Fibroblast of skin of abdomen (primary cell): ENCODE measurements at regions not wholly inside any gene's neighbourhood (a gene's known extent, or its start where the extent isn't known, plus 50 kb on each side); places are given as distances from the start of the nearest gene placed in this dataset.
"Not testable (repeated sequence)": the region's sequence is repeated elsewhere in the genome, so short reads cannot be mapped to it uniquely, and the experiment has no call there.

Source experiments
- DNase-seq: peaks from one replicate; pipeline ENCODE4 v3.0.0-alpha.2; 2013

- DNase-seq = no peak
Measured at GRCh38 chr18:38693104-38693503, 1127.5 kb upstream of the CELF4 start.

- DNase-seq = no peak
Measured at GRCh38 chr18:38690626-38691025, 1125.0 kb upstream of the CELF4 start.

- no peak for DNase-seq
Measured at GRCh38 chr18:38688416-38688815, 1122.8 kb upstream of the CELF4 start.

GRCh38 chr18:38670486-38670885 lies 1104.9 kb upstream of the CELF4 start:
- DNase-seq = no peak

GRCh38 chr18:38664929-38665328 lies 1099.3 kb upstream of the CELF4 start:
- no peak for DNase-seq

GRCh38 chr18:38663682-38664081 lies 1098.1 kb upstream of the CELF4 start:
- DNase-seq = no peak

- no peak for DNase-seq
Measured at GRCh38 chr18:38663270-38663669, 1097.7 kb upstream of the CELF4 start.

- DNase-seq = peak; percentile 4
Measured at GRCh38 chr18:38654946-38655345, 1089.3 kb upstream of the CELF4 start.

GRCh38 chr18:38651736-38652135 lies 1086.1 kb upstream of the CELF4 start:
- no peak for DNase-seq

GRCh38 chr18:38648179-38648578 lies 1082.6 kb upstream of the CELF4 start:
- no peak for DNase-seq

GRCh38 chr18:38646296-38646695 lies 1080.7 kb upstream of the CELF4 start:
- no peak for DNase-seq

GRCh38 chr18:38644875-38645641 lies 1079.5 kb upstream of the CELF4 start:
- DNase-seq = no peak

- no peak for DNase-seq
Measured at GRCh38 chr18:38642711-38643110, 1077.1 kb upstream of the CELF4 start.

GRCh38 chr18:38639700-38640099 lies 1074.1 kb upstream of the CELF4 start:
- DNase-seq = not testable (repeated sequence)

- DNase-seq = no peak
Measured at GRCh38 chr18:38635709-38636430, 1070.3 kb upstream of the CELF4 start.

GRCh38 chr18:38634117-38634516 lies 1068.5 kb upstream of the CELF4 start:
- no peak for DNase-seq

GRCh38 chr18:38633333-38633732 lies 1067.7 kb upstream of the CELF4 start:
- DNase-seq = no peak

- DNase-seq = no peak
Measured at GRCh38 chr18:38619129-38619528, 1053.5 kb upstream of the CELF4 start.

GRCh38 chr18:38616306-38616705 lies 1050.7 kb upstream of the CELF4 start:
- DNase-seq = no peak

GRCh38 chr18:38612904-38613303 lies 1047.3 kb upstream of the CELF4 start:
- DNase-seq = no peak

GRCh38 chr18:38611036-38611964 lies 1045.7 kb upstream of the CELF4 start:
- DNase-seq = no peak

GRCh38 chr18:38606841-38607240 lies 1041.2 kb upstream of the CELF4 start:
- no peak for DNase-seq

GRCh38 chr18:38602341-38602740 lies 1036.7 kb upstream of the CELF4 start:
- DNase-seq = no peak
